Kidney epithelial cell (primary cell): ENCODE measurements at regions not wholly inside any gene's neighbourhood (a gene's known extent, or its start where the extent isn't known, plus 50 kb on each side); places are given as distances from the start of the nearest gene placed in this dataset.

Experiments used
- DNase-seq: peaks from one replicate; pipeline ENCODE4 v3.0.0-alpha.2; 2010; ENCODE audit warnings: low read depth
- H3K27me3 ChIP-seq: 2 replicates; pipeline ENCODE4 v1.6.0; 2011; ENCODE audit warnings: low read length; ENCODE audit not compliant: control insufficient read depth, insufficient read depth
- H3K36me3 ChIP-seq: 2 replicates; pipeline ENCODE4 v1.5.1; 2011; ENCODE audit warnings: low read length; ENCODE audit not compliant: control insufficient read depth, insufficient read depth
- H3K4me3 ChIP-seq: 2 replicates; pipeline ENCODE4 v1.5.1; 2011; ENCODE audit warnings: low read depth, mild to moderate bottlenecking, control low read depth, low read length
- TF ChIP-seq, protein P1 (sequence below): IDR thresholded peaks from 2 replicates; pipeline ENCODE4 v1.5.1; 2011; ENCODE audit warnings: mild to moderate bottlenecking, moderate library complexity, low read length, control low read depth, inconsistent platforms; ENCODE audit not compliant: insufficient read depth, poor library complexity, severe bottlenecking

DNA sequence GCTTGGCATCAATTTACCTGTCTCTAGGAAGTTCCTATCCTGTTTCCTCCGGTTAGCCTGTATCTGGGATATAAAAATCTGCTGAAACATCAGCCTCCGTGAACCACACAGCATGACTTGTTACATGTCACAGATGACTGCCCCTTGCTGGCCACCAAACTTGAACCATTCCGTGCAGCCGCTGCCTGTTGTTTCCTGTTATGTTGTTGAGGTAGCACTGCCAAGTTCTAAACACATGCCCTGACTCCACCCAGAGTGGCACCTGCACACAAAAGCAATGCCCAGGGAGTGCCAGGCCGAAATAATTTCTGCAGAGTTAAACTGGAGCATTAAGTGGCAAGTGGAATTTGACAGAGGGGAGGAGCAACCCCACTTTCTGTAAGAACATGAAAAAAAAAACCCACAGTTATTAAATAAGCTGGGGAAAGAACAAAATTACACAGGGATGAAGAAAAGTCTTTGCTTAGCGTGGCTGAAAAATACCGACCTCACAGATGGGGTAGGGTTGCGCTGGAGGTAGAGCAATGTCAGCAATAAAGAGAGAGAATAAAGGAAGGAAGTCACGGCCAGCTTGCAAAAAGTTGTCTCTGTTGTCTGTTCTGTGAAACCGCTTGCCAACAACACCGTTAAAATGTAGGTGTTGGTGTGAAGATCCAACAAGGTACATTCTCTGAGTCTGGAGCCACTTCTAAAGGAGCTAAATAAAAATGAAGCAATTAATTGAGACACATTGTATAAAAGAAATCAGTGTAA lies 174.6 kb upstream of the CDH13 start:
- H3K27me3 ChIP-seq, result peaks cover 8% of the 10 kb centered on the region
- no peak overlapping the region for H3K4me3 ChIP-seq
- no peak for DNase-seq
- TF ChIP-seq, protein P1, sequence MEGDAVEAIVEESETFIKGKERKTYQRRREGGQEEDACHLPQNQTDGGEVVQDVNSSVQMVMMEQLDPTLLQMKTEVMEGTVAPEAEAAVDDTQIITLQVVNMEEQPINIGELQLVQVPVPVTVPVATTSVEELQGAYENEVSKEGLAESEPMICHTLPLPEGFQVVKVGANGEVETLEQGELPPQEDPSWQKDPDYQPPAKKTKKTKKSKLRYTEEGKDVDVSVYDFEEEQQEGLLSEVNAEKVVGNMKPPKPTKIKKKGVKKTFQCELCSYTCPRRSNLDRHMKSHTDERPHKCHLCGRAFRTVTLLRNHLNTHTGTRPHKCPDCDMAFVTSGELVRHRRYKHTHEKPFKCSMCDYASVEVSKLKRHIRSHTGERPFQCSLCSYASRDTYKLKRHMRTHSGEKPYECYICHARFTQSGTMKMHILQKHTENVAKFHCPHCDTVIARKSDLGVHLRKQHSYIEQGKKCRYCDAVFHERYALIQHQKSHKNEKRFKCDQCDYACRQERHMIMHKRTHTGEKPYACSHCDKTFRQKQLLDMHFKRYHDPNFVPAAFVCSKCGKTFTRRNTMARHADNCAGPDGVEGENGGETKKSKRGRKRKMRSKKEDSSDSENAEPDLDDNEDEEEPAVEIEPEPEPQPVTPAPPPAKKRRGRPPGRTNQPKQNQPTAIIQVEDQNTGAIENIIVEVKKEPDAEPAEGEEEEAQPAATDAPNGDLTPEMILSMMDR, result no peak
- no peaks in the 10 kb centered on the region for H3K36me3 ChIP-seq

DNA sequence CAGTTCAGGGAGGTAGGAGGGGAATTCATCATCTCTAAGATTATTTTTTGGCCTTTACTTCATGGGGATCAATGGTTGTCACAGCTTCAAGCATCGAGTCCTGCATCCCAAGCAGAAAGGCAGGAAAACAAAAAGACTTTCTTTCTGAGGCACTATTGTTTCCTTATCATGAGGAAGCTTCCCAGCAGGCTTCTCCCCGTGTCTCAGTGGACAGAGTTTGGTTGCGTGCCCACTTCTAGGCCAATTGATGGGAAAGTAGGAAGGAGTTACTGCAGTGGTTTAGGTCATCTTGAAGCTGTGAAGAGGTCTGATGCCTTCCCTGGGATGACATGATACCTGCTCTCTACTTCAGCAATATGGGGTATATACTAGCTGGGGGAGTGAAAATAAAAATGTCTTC lies 175.3 kb upstream of the CDH13 start:
- DNase-seq, result no peak
- Histone ChIP-seq H3K4me3 (no peak overlapping the region), H3K36me3 (no peaks in the 10 kb centered on the region), H3K27me3 (peaks cover 8% of the 10 kb centered on the region)
- TF ChIP-seq, protein P1, result no peak

DNA sequence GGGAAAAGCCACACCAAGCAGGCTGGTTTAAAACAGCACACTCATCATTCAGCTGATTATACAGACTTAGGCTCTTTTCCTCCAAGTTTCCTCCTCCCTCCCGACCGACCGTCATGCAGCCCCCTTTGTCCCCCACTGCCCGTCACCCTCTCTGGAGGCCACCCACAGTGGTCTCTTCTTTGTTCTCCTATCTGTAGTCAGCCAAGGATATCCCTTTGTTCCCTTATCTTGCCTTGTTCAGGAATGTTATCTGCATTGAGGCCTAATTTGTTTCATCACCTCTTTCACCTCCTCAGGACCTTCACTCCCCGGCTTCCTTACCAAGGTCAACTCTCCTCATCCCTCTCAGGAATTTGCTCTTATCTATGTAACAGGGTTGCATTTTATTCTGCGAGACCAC lies 186.4 kb upstream of the CDH13 start:
- Histone ChIP-seq H3K4me3 (no peak overlapping the region), H3K27me3 (peaks cover 2% of the 10 kb centered on the region), H3K36me3 (no peaks in the 10 kb centered on the region)
- TF ChIP-seq, protein P1, result no peak
- no peak for DNase-seq

DNA sequence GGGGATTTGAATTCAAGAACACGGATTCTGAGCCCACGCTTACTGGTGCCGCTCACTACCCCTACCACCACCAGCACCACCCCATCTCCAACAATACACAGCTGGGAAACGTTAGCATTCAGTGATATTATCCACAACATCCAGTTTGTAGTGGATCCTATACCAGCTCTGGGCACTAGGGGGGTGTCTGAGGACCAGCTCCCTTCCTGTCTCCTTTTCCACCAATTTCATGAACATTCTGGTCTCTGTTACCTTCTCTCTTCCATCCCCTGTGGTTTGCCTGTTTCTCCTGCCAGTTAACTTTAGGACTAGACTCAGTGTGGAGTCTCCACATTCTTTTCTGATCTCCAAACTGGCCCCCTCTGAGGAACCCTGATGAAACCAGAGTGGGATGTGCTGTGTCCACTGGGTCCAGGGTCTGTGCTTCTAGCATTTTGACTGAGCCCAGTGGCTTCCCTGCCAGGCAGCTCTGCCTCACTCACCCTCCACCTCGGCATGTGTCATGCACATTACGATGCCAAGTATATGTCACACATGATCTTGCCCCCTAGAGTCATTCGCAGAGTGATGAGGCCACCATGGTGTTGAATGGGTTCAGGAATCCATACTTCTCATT lies 187.0 kb upstream of the CDH13 start:
- Histone ChIP-seq H3K36me3 (no peaks in the 10 kb centered on the region), H3K4me3 (no peak overlapping the region), H3K27me3 (peaks cover 2% of the 10 kb centered on the region)
- TF ChIP-seq, protein P1, result peak; percentile 60
- no peak for DNase-seq

DNA sequence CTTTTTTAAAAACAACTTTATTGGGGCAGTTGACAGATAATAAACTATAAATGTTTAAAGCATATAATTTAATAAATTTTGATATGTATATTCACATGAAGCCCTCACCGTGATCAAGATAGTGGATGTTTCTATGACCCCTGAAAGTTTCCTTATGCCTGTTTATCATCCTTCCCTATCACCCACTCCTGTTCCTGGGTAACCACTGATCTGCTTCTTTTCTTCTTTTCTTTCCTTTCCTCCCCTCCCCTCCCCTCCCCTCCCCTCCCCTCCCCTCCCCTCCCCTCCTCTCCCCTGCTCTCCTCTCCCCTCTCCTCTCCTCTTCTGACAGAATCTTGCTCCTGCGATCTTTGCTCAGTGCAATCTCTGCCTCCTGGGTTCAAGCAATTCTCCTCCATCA lies 193.7 kb upstream of the CDH13 start:
- Histone ChIP-seq H3K27me3 (no peaks in the 10 kb centered on the region), H3K4me3 (no peak overlapping the region), H3K36me3 (no peaks in the 10 kb centered on the region)
- no peak for DNase-seq
- TF ChIP-seq, protein P1, result no peak
